ENCODE measurements at regions not wholly inside any gene's neighbourhood (a gene's known extent, or its start where the extent isn't known, plus 50 kb on each side); places are given as distances from the start of the nearest gene placed in this dataset.

DNA sequence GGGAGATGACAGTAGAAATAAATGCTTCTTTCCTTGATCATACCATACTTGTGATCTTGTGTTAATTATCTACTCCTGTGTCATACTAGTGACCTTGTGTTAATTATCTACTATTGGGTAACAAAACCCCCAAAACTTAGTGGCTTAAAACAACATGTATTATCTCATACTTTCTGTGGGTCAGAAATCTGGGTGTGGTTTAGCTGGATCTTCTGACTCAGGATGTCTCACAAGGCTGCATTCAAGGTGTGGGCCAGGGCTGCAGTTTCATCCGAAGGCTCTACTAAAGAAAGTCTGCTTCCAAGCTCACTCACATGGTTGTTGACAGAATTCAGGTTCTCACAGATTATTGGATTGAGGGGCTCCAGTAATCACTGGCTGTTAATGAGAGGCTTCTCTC, 70.3 kb upstream of the NDP start:
- DNase-seq (ENCODE audit: low spot score in 2 of 2) = no peak
- H3K27me3 ChIP-seq = peaks cover 0 to 37% of the 10 kb centered on the region in 2 donors
- no peak overlapping the region for H3K27ac ChIP-seq
- no peak overlapping the region for H3K4me3 ChIP-seq
- no peaks in the 10 kb centered on the region for H3K36me3 ChIP-seq
- no peak for TF ChIP-seq POLR2AphosphoS5 (IDR thresholded peaks at IDR 0.05)
- no peak for TF ChIP-seq POLR2A (IDR thresholded peaks at IDR 0.05)
- TF ChIP-seq, protein P1, sequence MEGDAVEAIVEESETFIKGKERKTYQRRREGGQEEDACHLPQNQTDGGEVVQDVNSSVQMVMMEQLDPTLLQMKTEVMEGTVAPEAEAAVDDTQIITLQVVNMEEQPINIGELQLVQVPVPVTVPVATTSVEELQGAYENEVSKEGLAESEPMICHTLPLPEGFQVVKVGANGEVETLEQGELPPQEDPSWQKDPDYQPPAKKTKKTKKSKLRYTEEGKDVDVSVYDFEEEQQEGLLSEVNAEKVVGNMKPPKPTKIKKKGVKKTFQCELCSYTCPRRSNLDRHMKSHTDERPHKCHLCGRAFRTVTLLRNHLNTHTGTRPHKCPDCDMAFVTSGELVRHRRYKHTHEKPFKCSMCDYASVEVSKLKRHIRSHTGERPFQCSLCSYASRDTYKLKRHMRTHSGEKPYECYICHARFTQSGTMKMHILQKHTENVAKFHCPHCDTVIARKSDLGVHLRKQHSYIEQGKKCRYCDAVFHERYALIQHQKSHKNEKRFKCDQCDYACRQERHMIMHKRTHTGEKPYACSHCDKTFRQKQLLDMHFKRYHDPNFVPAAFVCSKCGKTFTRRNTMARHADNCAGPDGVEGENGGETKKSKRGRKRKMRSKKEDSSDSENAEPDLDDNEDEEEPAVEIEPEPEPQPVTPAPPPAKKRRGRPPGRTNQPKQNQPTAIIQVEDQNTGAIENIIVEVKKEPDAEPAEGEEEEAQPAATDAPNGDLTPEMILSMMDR (IDR thresholded peaks at IDR 0.05) = no peak
- no peaks in the 10 kb centered on the region for H3K4me1 ChIP-seq
- intact Hi-C loops (cut with DNase I; ENCODE audit: low total_unique reads) = no loop called here
- peaks cover 0 to 8% of the 10 kb centered on the region in 2 donors for H3K9me3 ChIP-seq

- intact Hi-C loops (cut with DNase I; ENCODE audit: low total_unique reads) = no loop called here
- Histone ChIP-seq H3K36me3 (no peaks in the 10 kb centered on the region), H3K4me1 (no peaks in the 10 kb centered on the region), H3K9me3 (peaks cover 0 to 8% of the 10 kb centered on the region in 2 donors), H3K4me3 (no peak overlapping the region), H3K27ac (no peak overlapping the region), H3K27me3 (peaks cover 0 to 34% of the 10 kb centered on the region in 2 donors)
- TF ChIP-seq POLR2AphosphoS5 (IDR thresholded peaks at IDR 0.05) = no peak
- TF ChIP-seq POLR2A (IDR thresholded peaks at IDR 0.05) = no peak
- TF ChIP-seq, protein P1 (IDR thresholded peaks at IDR 0.05) = no peak
- DNase-seq (ENCODE audit: low spot score in 2 of 2) = no peak
Measured at GRCh38 chrX:44042751-44043150, 69.6 kb upstream of the NDP start.

- no peaks in the 10 kb centered on the region for H3K36me3 ChIP-seq
- H3K4me3 ChIP-seq = no peak overlapping the region
- intact Hi-C loops (cut with DNase I; ENCODE audit: low total_unique reads) = no loop called here
- peaks cover 0 to 29% of the 10 kb centered on the region in 2 donors for H3K27me3 ChIP-seq
- no peaks in the 10 kb centered on the region for H3K4me1 ChIP-seq
- TF ChIP-seq, protein P1 (IDR thresholded peaks at IDR 0.05) = no peak
- TF ChIP-seq POLR2A (IDR thresholded peaks at IDR 0.05) = no peak
- TF ChIP-seq POLR2AphosphoS5 (IDR thresholded peaks at IDR 0.05) = no peak
- no peak overlapping the region for H3K27ac ChIP-seq
- DNase-seq (ENCODE audit: low spot score in 2 of 2) = no peak
- peaks cover 0 to 8% of the 10 kb centered on the region in 2 donors for H3K9me3 ChIP-seq
Measured at GRCh38 chrX:44042116-44042515, 68.9 kb upstream of the NDP start.

GRCh38 chrX:44040406-44040805, 67.2 kb upstream of the NDP start:
- no peak for DNase-seq (ENCODE audit: low spot score in 2 of 2)
- TF ChIP-seq POLR2AphosphoS5 (IDR thresholded peaks at IDR 0.05) = no peak
- TF ChIP-seq, protein P1 (IDR thresholded peaks at IDR 0.05) = no peak
- no peak for TF ChIP-seq POLR2A (IDR thresholded peaks at IDR 0.05)

DNA sequence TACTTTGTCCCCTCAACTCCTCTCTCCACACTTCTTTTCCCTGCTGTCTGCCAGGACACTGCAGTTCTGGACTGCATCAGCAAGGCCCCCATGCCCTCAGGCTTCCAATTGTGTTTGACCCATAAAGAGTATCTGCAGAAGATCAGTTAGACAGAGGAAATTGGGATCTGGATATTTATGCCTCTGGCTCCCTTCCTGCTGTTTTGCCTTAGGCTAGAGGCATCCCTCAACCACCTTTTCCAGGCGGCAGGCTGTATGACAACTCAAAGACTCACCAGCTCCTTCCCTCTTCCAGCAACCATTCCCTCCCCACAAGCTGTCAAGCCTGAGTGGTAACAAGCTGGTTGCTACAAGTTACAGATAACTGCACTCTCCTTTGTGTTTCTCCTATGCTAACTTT, 66.4 kb upstream of the NDP start:
- H3K27ac ChIP-seq = no peak overlapping the region
- no peak overlapping the region for H3K4me3 ChIP-seq
- peaks cover 0 to 30% of the 10 kb centered on the region in 2 donors for H3K27me3 ChIP-seq
- TF ChIP-seq, protein P1 (IDR thresholded peaks at IDR 0.05) = no peak
- TF ChIP-seq POLR2A (IDR thresholded peaks at IDR 0.05) (no peak), POLR2AphosphoS5 (IDR thresholded peaks at IDR 0.05) (no peak)
- H3K4me1 ChIP-seq = no peaks in the 10 kb centered on the region
- H3K9me3 ChIP-seq = no peaks in the 10 kb centered on the region
- DNase-seq (ENCODE audit: low spot score in 2 of 2) = no peak
- intact Hi-C loops (cut with DNase I; ENCODE audit: low total_unique reads) = no loop called here
- no peaks in the 10 kb centered on the region for H3K36me3 ChIP-seq

More at GRCh38 chrX:44040406-44040805, 67.2 kb upstream of the NDP start:
- Histone ChIP-seq H3K36me3 (no peaks in the 10 kb centered on the region), H3K9me3 (no peaks in the 10 kb centered on the region), H3K4me1 (no peaks in the 10 kb centered on the region), H3K4me3 (no peak overlapping the region), H3K27me3 (peaks cover 0 to 29% of the 10 kb centered on the region in 2 donors), H3K27ac (no peak overlapping the region)
- intact Hi-C loops (cut with DNase I; ENCODE audit: low total_unique reads) = no loop called here
